Retinal pigment epithelial cell (primary cell): ENCODE measurements at regions not wholly inside any gene's neighbourhood (a gene's known extent, or its start where the extent isn't known, plus 50 kb on each side); places are given as distances from the start of the nearest gene placed in this dataset.

Experiments used
- DNase-seq: peaks from one replicate; pipeline ENCODE4 v3.0.0-alpha.2; 2010; ENCODE audit warnings: low read depth
- H3K4me3 ChIP-seq: 2 replicates; pipeline ENCODE4 v1.5.1; 2011; ENCODE audit warnings: mild to moderate bottlenecking, low read length, control low read depth, moderate library complexity
- CTCF ChIP-seq: conservative IDR thresholded peaks from 2 replicates; pipeline ENCODE4 v1.5.1; 2011; ENCODE audit warnings: low read depth, low read length, control low read depth, inconsistent platforms

- no peak for DNase-seq
- TF ChIP-seq CTCF, result no peak
Measured at GRCh38 chr20:48357714-48358113, 470.1 kb downstream of the PREX1 start.

GRCh38 chr20:48354903-48355302, 472.9 kb downstream of the PREX1 start:
- no peak for TF ChIP-seq CTCF
- H3K4me3 ChIP-seq, result no peak overlapping the region
- no peak for DNase-seq

More at GRCh38 chr20:48357714-48358113, 470.1 kb downstream of the PREX1 start:
- H3K4me3 ChIP-seq, result no peak overlapping the region

GRCh38 chr20:48354320-48354876, 473.4 kb downstream of the PREX1 start:
- TF ChIP-seq CTCF, result no peak
- no peak overlapping the region for H3K4me3 ChIP-seq
- no peak for DNase-seq

- no peak for TF ChIP-seq CTCF
- H3K4me3 ChIP-seq, result no peak overlapping the region
- no peak for DNase-seq
Measured at GRCh38 chr20:48352628-48353027, 475.2 kb downstream of the PREX1 start.

GRCh38 chr20:48352042-48352441, 475.8 kb downstream of the PREX1 start:
- no peak for DNase-seq
- no peak for TF ChIP-seq CTCF

GRCh38 chr20:48350313-48350988, 477.3 kb downstream of the PREX1 start:
- DNase-seq, result no peak
- no peak overlapping the region for H3K4me3 ChIP-seq
- peak; percentile 39 for TF ChIP-seq CTCF

More at GRCh38 chr20:48352042-48352441, 475.8 kb downstream of the PREX1 start:
- H3K4me3 ChIP-seq, result no peak overlapping the region

- TF ChIP-seq CTCF, result no peak
- no peak for DNase-seq
Measured at GRCh38 chr20:48349656-48350055, 478.1 kb downstream of the PREX1 start.

More at GRCh38 chr20:48349656-48350055, 478.1 kb downstream of the PREX1 start:
- H3K4me3 ChIP-seq, result no peak overlapping the region
